ENCODE measurements at regions not wholly inside any gene's neighbourhood (a gene's known extent, or its start where the extent isn't known, plus 50 kb on each side); places are given as distances from the start of the nearest gene placed in this dataset.
"Not testable (repeated sequence)": the region's sequence is repeated elsewhere in the genome, so short reads cannot be mapped to it uniquely, and the experiment has no call there.

DNA sequence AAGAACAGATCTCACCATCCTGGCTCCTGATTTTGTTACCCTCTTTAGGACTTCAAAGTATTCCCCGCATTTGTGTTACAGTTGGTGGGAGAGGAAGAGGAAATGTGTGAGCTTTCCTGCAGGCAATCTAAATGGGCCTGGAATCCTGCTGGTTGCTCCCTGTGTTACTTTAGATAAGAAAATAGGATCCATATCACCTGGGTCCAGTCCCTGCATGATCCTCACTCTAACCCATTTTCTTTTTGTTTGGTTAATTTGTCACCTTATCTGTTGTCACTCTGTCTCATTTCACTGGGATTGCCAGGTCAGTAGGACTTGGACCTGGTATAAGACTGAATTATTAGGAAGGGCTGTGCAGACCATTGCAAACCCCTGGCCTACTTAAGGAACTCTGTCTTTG, 175.9 kb upstream of the GJE1 start:
- TF ChIP-seq, protein P1, sequence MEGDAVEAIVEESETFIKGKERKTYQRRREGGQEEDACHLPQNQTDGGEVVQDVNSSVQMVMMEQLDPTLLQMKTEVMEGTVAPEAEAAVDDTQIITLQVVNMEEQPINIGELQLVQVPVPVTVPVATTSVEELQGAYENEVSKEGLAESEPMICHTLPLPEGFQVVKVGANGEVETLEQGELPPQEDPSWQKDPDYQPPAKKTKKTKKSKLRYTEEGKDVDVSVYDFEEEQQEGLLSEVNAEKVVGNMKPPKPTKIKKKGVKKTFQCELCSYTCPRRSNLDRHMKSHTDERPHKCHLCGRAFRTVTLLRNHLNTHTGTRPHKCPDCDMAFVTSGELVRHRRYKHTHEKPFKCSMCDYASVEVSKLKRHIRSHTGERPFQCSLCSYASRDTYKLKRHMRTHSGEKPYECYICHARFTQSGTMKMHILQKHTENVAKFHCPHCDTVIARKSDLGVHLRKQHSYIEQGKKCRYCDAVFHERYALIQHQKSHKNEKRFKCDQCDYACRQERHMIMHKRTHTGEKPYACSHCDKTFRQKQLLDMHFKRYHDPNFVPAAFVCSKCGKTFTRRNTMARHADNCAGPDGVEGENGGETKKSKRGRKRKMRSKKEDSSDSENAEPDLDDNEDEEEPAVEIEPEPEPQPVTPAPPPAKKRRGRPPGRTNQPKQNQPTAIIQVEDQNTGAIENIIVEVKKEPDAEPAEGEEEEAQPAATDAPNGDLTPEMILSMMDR (IDR thresholded peaks at IDR 0.05; ENCODE audit: control insufficient read depth, extremely low read depth, insufficient read depth) = no peak
- no peak for DNase-seq (ENCODE audit: low read depth)
- H3K4me3 ChIP-seq (ENCODE audit: low read depth, low read length) = no peak overlapping the region

DNA sequence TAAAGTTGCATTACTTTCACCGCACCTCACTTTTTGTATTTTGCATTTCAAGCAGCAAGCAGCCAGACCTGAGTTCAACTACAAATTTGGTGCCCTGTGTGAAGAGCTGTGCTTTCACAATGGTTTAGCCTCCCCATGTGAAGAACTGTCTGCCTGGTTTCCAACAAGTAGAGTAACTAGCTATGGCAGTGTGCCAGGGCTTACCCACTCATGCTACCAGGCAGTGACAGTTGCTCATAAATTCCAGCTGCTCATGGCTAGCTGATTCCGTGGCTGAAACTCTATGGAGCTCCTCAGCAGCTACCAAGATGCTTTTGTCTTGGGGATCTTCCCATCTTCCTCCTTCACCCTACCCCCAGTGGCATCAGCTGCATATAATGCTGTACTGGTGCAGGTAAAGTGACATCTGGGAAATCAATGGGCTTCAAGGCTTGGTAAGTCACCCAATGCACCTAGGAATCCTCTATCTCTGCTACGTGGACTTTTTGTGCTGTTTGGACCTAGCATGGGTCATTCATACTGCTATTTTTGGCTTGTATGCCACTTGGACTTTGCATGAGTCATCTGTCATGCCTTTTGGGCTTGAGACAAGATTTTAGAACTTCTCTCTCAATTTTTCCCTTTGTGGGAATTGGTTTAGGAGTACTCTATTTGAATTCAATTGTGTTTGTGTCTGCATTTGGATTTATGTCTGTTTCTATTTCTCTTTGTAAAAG, 176.5 kb upstream of the GJE1 start:
- no peak for DNase-seq (ENCODE audit: low read depth)
- TF ChIP-seq, protein P1 (IDR thresholded peaks at IDR 0.05; ENCODE audit: control insufficient read depth, extremely low read depth, insufficient read depth) = no peak
- H3K4me3 ChIP-seq (ENCODE audit: low read depth, low read length) = no peak overlapping the region

GRCh38 chr6:141953072-141953471, 179.7 kb upstream of the GJE1 start:
- TF ChIP-seq, protein P1 (IDR thresholded peaks at IDR 0.05; ENCODE audit: control insufficient read depth, extremely low read depth, insufficient read depth) = no peak
- no peak for DNase-seq (ENCODE audit: low read depth)
- H3K4me3 ChIP-seq (ENCODE audit: low read depth, low read length) = no peak overlapping the region

- no peak for DNase-seq (ENCODE audit: low read depth)
- TF ChIP-seq, protein P1 (IDR thresholded peaks at IDR 0.05; ENCODE audit: control insufficient read depth, extremely low read depth, insufficient read depth) = no peak
- H3K4me3 ChIP-seq (ENCODE audit: low read depth, low read length) = no peak overlapping the region
These were observed 186.2 kb upstream of the GJE1 start for GRCh38 chr6:141946502-141946901.

DNA sequence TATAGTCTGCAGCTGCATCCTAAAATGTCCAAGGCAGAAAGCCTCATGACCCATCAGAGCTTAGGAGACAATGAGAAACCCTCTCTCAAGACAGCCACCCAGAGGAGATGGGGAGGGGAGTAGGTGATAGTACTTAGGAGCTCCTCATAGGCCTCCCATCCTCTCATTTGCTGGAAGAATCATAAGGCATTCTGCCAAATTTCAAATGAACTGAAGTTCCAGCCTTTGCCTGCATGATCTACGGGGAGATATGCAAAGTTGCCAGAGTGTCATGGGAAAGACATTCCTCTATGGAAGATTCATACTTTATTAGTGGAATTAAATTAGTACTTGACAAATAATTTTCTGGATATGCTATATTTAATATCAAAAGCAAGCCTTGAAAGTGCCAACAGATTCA, 194.1 kb upstream of the GJE1 start:
- DNase-seq (ENCODE audit: low read depth) = no peak
- TF ChIP-seq, protein P1 (IDR thresholded peaks at IDR 0.05; ENCODE audit: control insufficient read depth, extremely low read depth, insufficient read depth) = no peak
- H3K4me3 ChIP-seq (ENCODE audit: low read depth, low read length) = no peak overlapping the region

- H3K4me3 ChIP-seq (ENCODE audit: low read depth, low read length) = no peak overlapping the region
- no peak for DNase-seq (ENCODE audit: low read depth)
- TF ChIP-seq, protein P1 (IDR thresholded peaks at IDR 0.05; ENCODE audit: control insufficient read depth, extremely low read depth, insufficient read depth) = no peak
These were observed 200.0 kb upstream of the GJE1 start for GRCh38 chr6:141932685-141933084.

- H3K4me3 ChIP-seq (ENCODE audit: low read depth, low read length); DNase-seq (ENCODE audit: low read depth): not testable (repeated sequence)
These were observed 206.4 kb upstream of the GJE1 start for GRCh38 chr6:141926200-141926900.
